ENCODE measurements at regions not wholly inside any gene's neighbourhood (a gene's known extent, or its start where the extent isn't known, plus 50 kb on each side); places are given as distances from the start of the nearest gene placed in this dataset.

DNA sequence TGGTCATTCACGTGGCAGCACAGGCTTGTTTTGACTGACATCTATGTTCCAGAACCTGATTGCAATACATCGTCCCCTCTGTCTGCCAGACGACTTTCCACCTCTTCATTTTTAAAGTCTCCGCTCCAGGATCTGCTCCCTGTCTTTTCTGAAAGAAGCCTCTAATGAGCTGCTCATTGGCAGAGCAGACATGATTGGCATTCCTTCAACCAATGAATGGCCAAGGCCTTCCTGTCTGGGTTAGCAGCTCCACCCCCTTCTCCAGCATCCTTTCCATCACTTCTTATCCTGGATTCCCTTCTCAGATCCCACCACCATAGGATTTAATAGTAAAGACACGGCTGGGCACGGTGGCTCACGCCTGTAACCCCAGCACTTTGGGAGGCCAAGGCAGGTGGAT is 202.7 kb upstream of the KLF3 start:
- TF ChIP-seq, protein P1, sequence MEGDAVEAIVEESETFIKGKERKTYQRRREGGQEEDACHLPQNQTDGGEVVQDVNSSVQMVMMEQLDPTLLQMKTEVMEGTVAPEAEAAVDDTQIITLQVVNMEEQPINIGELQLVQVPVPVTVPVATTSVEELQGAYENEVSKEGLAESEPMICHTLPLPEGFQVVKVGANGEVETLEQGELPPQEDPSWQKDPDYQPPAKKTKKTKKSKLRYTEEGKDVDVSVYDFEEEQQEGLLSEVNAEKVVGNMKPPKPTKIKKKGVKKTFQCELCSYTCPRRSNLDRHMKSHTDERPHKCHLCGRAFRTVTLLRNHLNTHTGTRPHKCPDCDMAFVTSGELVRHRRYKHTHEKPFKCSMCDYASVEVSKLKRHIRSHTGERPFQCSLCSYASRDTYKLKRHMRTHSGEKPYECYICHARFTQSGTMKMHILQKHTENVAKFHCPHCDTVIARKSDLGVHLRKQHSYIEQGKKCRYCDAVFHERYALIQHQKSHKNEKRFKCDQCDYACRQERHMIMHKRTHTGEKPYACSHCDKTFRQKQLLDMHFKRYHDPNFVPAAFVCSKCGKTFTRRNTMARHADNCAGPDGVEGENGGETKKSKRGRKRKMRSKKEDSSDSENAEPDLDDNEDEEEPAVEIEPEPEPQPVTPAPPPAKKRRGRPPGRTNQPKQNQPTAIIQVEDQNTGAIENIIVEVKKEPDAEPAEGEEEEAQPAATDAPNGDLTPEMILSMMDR (conservative IDR thresholded peaks at IDR 0.05; ENCODE audit: low read depth, low read length): no peak
- TF ChIP-seq POLR2A (IDR thresholded peaks at IDR 0.05; ENCODE audit: low read depth, low read length): no peak
- TF ChIP-seq RFX5 (IDR thresholded peaks at IDR 0.05; ENCODE audit: low read depth, low read length): no peak
- no peak for TF ChIP-seq FOS (IDR thresholded peaks at IDR 0.05; ENCODE audit: low read depth, low read length)
- TF ChIP-seq, protein P2, sequence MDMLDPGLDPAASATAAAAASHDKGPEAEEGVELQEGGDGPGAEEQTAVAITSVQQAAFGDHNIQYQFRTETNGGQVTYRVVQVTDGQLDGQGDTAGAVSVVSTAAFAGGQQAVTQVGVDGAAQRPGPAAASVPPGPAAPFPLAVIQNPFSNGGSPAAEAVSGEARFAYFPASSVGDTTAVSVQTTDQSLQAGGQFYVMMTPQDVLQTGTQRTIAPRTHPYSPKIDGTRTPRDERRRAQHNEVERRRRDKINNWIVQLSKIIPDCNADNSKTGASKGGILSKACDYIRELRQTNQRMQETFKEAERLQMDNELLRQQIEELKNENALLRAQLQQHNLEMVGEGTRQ (IDR thresholded peaks at IDR 0.05; ENCODE audit: low read depth, low read length): no peak
- no peak for TF ChIP-seq CEBPB (IDR thresholded peaks at IDR 0.05; ENCODE audit: low read depth, low read length)
- no peak for TF ChIP-seq MAZ (IDR thresholded peaks at IDR 0.05; ENCODE audit: borderline replicate concordance, low read depth, low read length)
- no peak for TF ChIP-seq RAD21 (IDR thresholded peaks at IDR 0.05; ENCODE audit: low read length)
- TF ChIP-seq SMC3 (IDR thresholded peaks at IDR 0.05; ENCODE audit: low read depth, low read length): no peak

All from IMR-90 (cell line).